Activated T-cell treated with anti-CD3 and anti-CD28 coated beads, Interleukin-2, amount 50 U/mL, for 4 hours (primary cell): ENCODE measurements at regions not wholly inside any gene's neighbourhood (a gene's known extent, or its start where the extent isn't known, plus 50 kb on each side); places are given as distances from the start of the nearest gene placed in this dataset.

Experiments
- ATAC-seq, 2 donors: fragments of 200-7000 bp; cut with Tn5 transposase; one replicate each; pipeline ENCODE4 v1.10.0; 2021
- DNase-seq: peaks from one replicate; pipeline ENCODE4 v3.0.0-alpha.2; 2020
- H3K27me3 Mint-ChIP-seq: one replicate; pipeline ENCODE4 v1.8.0; 2021; ENCODE audit warnings: low read depth, mixed read lengths
- H3K36me3 Mint-ChIP-seq: one replicate; pipeline ENCODE4 v1.8.0; 2022; ENCODE audit warnings: mixed read lengths; ENCODE audit not compliant: insufficient read depth
- H3K4me1 Mint-ChIP-seq: one replicate; pipeline ENCODE4 v1.8.0; 2021; ENCODE audit warnings: low read depth, mixed read lengths
- H3K4me3 Mint-ChIP-seq: one replicate; pipeline ENCODE4 v1.8.0; 2021; ENCODE audit warnings: mild to moderate bottlenecking, moderate library complexity, mixed read lengths
- H3K9me3 Mint-ChIP-seq: one replicate; pipeline ENCODE4 v1.8.0; 2021; ENCODE audit warnings: mixed read lengths

GRCh38 chr12:19869413-19869812, 430.1 kb downstream of the AEBP2 start:
- Mint-ChIP-seq H3K4me1 (no peaks in the 10 kb centered on the region), H3K27me3 (no peaks in the 10 kb centered on the region), H3K36me3 (no peaks in the 10 kb centered on the region), H3K4me3 (no peak overlapping the region), H3K9me3 (no peaks in the 10 kb centered on the region)
- ATAC-seq: peak in 1 of 2 donors; percentile 27
- no peak for DNase-seq

GRCh38 chr12:19872621-19873540, 433.6 kb downstream of the AEBP2 start:
- Mint-ChIP-seq H3K4me1 (no peaks in the 10 kb centered on the region), H3K9me3 (no peaks in the 10 kb centered on the region), H3K4me3 (no peak overlapping the region), H3K27me3 (no peaks in the 10 kb centered on the region), H3K36me3 (no peaks in the 10 kb centered on the region)
- ATAC-seq (no peak), DNase-seq (no peak)

- H3K4me3 Mint-ChIP-seq: no peak overlapping the region
- DNase-seq (no peak), ATAC-seq (no peak)
- no peaks in the 10 kb centered on the region for H3K4me1 Mint-ChIP-seq
- H3K36me3 Mint-ChIP-seq: no peaks in the 10 kb centered on the region
- H3K9me3 Mint-ChIP-seq: peaks cover 5% of the 10 kb centered on the region
- peaks cover 2% of the 10 kb centered on the region for H3K27me3 Mint-ChIP-seq
Measured at GRCh38 chr12:19880076-19880475, 440.8 kb downstream of the AEBP2 start.

GRCh38 chr12:19880721-19881120, 441.4 kb downstream of the AEBP2 start:
- ATAC-seq: no peak
- peaks cover 2% of the 10 kb centered on the region for H3K27me3 Mint-ChIP-seq

GRCh38 chr12:19882346-19882745, 443.1 kb downstream of the AEBP2 start:
- Mint-ChIP-seq H3K9me3 (peaks cover 5% of the 10 kb centered on the region), H3K27me3 (peaks cover 2% of the 10 kb centered on the region), H3K36me3 (no peaks in the 10 kb centered on the region), H3K4me3 (no peak overlapping the region), H3K4me1 (no peaks in the 10 kb centered on the region)
- ATAC-seq (no peak), DNase-seq (no peak)

More at GRCh38 chr12:19880721-19881120, 441.4 kb downstream of the AEBP2 start:
- Mint-ChIP-seq H3K36me3 (no peaks in the 10 kb centered on the region), H3K9me3 (peaks cover 5% of the 10 kb centered on the region), H3K4me1 (no peaks in the 10 kb centered on the region), H3K4me3 (no peak overlapping the region)
- no peak for DNase-seq

GRCh38 chr12:19884021-19884492, 444.8 kb downstream of the AEBP2 start:
- Mint-ChIP-seq H3K27me3 (peaks cover 2% of the 10 kb centered on the region), H3K36me3 (no peaks in the 10 kb centered on the region), H3K9me3 (peaks cover 5% of the 10 kb centered on the region), H3K4me3 (no peak overlapping the region), H3K4me1 (no peaks in the 10 kb centered on the region)
- ATAC-seq: no peak
- no peak for DNase-seq

- peaks cover 5% of the 10 kb centered on the region for H3K9me3 Mint-ChIP-seq
- ATAC-seq (no peak), DNase-seq (no peak)
- H3K27me3 Mint-ChIP-seq: peaks cover 2% of the 10 kb centered on the region
- no peak overlapping the region for H3K4me3 Mint-ChIP-seq
- no peaks in the 10 kb centered on the region for H3K4me1 Mint-ChIP-seq
- no peaks in the 10 kb centered on the region for H3K36me3 Mint-ChIP-seq
Measured at GRCh38 chr12:19885093-19885812, 446.0 kb downstream of the AEBP2 start.

GRCh38 chr12:19886065-19886464, 446.8 kb downstream of the AEBP2 start:
- no peaks in the 10 kb centered on the region for H3K36me3 Mint-ChIP-seq
- H3K4me1 Mint-ChIP-seq: no peaks in the 10 kb centered on the region
- DNase-seq (no peak), ATAC-seq (no peak)
- peaks cover 5% of the 10 kb centered on the region for H3K9me3 Mint-ChIP-seq
- peaks cover 2% of the 10 kb centered on the region for H3K27me3 Mint-ChIP-seq
- no peak overlapping the region for H3K4me3 Mint-ChIP-seq

GRCh38 chr12:19886639-19887064, 447.4 kb downstream of the AEBP2 start:
- no peak for ATAC-seq
- DNase-seq: no peak

GRCh38 chr12:19890024-19890423, 450.7 kb downstream of the AEBP2 start:
- Mint-ChIP-seq H3K4me3 (no peak overlapping the region), H3K4me1 (peaks cover 10% of the 10 kb centered on the region), H3K27me3 (no peaks in the 10 kb centered on the region), H3K36me3 (no peaks in the 10 kb centered on the region), H3K9me3 (no peaks in the 10 kb centered on the region)
- DNase-seq (no peak), ATAC-seq (no peak)

More at GRCh38 chr12:19886639-19887064, 447.4 kb downstream of the AEBP2 start:
- peaks cover 5% of the 10 kb centered on the region for H3K9me3 Mint-ChIP-seq
- H3K4me1 Mint-ChIP-seq: no peaks in the 10 kb centered on the region
- peaks cover 2% of the 10 kb centered on the region for H3K27me3 Mint-ChIP-seq
- H3K36me3 Mint-ChIP-seq: no peaks in the 10 kb centered on the region
- no peak overlapping the region for H3K4me3 Mint-ChIP-seq

GRCh38 chr12:19891936-19892591, 452.8 kb downstream of the AEBP2 start:
- H3K4me1 Mint-ChIP-seq: peaks cover 16% of the 10 kb centered on the region
- DNase-seq: no peak
- H3K27me3 Mint-ChIP-seq: no peaks in the 10 kb centered on the region
- no peak for ATAC-seq
- no peaks in the 10 kb centered on the region for H3K36me3 Mint-ChIP-seq
- no peak overlapping the region for H3K4me3 Mint-ChIP-seq
- H3K9me3 Mint-ChIP-seq: no peaks in the 10 kb centered on the region

- no peak overlapping the region for H3K4me3 Mint-ChIP-seq
- DNase-seq (no peak), ATAC-seq (no peak)
- H3K27me3 Mint-ChIP-seq: no peaks in the 10 kb centered on the region
- H3K4me1 Mint-ChIP-seq: peaks cover 16% of the 10 kb centered on the region
- H3K36me3 Mint-ChIP-seq: no peaks in the 10 kb centered on the region
- no peaks in the 10 kb centered on the region for H3K9me3 Mint-ChIP-seq
Measured at GRCh38 chr12:19893514-19893913, 454.2 kb downstream of the AEBP2 start.

GRCh38 chr12:19894050-19894449, 454.8 kb downstream of the AEBP2 start:
- H3K36me3 Mint-ChIP-seq: no peaks in the 10 kb centered on the region
- peak overlapping the region; percentile 33 for H3K4me3 Mint-ChIP-seq
- ATAC-seq: peak; percentile 76 to 78
- H3K27me3 Mint-ChIP-seq: no peaks in the 10 kb centered on the region
- peaks cover 16% of the 10 kb centered on the region for H3K4me1 Mint-ChIP-seq
- no peak for DNase-seq
- no peaks in the 10 kb centered on the region for H3K9me3 Mint-ChIP-seq

GRCh38 chr12:19894803-19895202, 455.5 kb downstream of the AEBP2 start:
- H3K27me3 Mint-ChIP-seq: no peaks in the 10 kb centered on the region
- DNase-seq: no peak
- H3K9me3 Mint-ChIP-seq: no peaks in the 10 kb centered on the region
- peak overlapping the region; percentile 38 for H3K4me3 Mint-ChIP-seq
- H3K36me3 Mint-ChIP-seq: no peaks in the 10 kb centered on the region
- peak; percentile 74 to 79 for ATAC-seq
- peaks cover 16% of the 10 kb centered on the region for H3K4me1 Mint-ChIP-seq
